Mammary epithelial cell (primary cell): ENCODE measurements at regions not wholly inside any gene's neighbourhood (a gene's known extent, or its start where the extent isn't known, plus 50 kb on each side); places are given as distances from the start of the nearest gene placed in this dataset.
"Not testable (repeated sequence)": the region's sequence is repeated elsewhere in the genome, so short reads cannot be mapped to it uniquely, and the experiment has no call there.

Experiments used
- EZH2 ChIP-seq: IDR thresholded peaks from 2 replicates; pipeline ENCODE4 v1.6.1; 2012; ENCODE audit warnings: low read length, inconsistent platforms, borderline replicate concordance
- TF ChIP-seq, protein P1 (sequence below), 2 donors: IDR thresholded peaks in 1 of 2; conservative IDR thresholded peaks in 1 of 2; 2 replicates each; pipeline ENCODE4 v1.5.1; 2011 to 2012; ENCODE audit warnings: inconsistent platforms in 2 of 2, low read length in 2 of 2, mild to moderate bottlenecking in 2 of 2, control low read depth in 1 of 2, low read depth in 1 of 2; ENCODE audit not compliant: insufficient read depth in 1 of 2; ENCODE audit errors: extremely low read depth in 1 of 2

DNA sequence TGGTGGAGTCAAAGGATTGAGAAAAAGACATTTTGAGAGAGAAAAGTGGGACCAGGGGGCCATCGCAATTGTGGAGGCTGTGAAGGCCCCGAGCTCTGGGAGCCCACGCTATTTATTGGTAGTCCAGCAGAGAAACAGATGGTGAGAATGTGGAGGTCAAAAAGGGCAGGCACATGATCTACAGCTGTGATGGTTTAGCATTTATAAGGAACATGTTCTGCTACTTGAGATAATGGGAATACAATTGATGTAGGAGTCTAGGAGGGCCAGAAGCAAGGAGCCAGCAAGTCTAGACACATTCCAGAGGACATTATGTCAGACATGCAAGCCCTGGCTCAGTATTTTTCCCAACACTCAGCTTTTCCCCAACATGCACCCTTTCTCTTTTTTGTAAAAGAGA is 283.4 kb upstream of the MTPN start:
- TF ChIP-seq, protein P1, sequence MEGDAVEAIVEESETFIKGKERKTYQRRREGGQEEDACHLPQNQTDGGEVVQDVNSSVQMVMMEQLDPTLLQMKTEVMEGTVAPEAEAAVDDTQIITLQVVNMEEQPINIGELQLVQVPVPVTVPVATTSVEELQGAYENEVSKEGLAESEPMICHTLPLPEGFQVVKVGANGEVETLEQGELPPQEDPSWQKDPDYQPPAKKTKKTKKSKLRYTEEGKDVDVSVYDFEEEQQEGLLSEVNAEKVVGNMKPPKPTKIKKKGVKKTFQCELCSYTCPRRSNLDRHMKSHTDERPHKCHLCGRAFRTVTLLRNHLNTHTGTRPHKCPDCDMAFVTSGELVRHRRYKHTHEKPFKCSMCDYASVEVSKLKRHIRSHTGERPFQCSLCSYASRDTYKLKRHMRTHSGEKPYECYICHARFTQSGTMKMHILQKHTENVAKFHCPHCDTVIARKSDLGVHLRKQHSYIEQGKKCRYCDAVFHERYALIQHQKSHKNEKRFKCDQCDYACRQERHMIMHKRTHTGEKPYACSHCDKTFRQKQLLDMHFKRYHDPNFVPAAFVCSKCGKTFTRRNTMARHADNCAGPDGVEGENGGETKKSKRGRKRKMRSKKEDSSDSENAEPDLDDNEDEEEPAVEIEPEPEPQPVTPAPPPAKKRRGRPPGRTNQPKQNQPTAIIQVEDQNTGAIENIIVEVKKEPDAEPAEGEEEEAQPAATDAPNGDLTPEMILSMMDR (conservative IDR thresholded peaks at IDR 0.05 in 1 of 2, IDR thresholded peaks at IDR 0.05 in 1 of 2; ENCODE audit: extremely low read depth in 1 of 2, insufficient read depth in 1 of 2, low read depth in 1 of 2, low read length in 2 of 2) = not testable (repeated sequence)
- TF ChIP-seq EZH2 = not testable (repeated sequence)
